Activated CD4-positive, alpha-beta T cell treated with anti-CD3 and anti-CD28 coated beads, Interleukin-2, amount 50 U/mL, for 4 hours (primary cell): ENCODE measurements at regions not wholly inside any gene's neighbourhood (a gene's known extent, or its start where the extent isn't known, plus 50 kb on each side); places are given as distances from the start of the nearest gene placed in this dataset.

ENCODE experiments used
- DNase-seq, 2 experiments: peaks; one replicate each; pipeline ENCODE4 v3.0.0-alpha.2; 2020

- no peak for DNase-seq
Measured at GRCh38 chr14:54177641-54178621, 218.9 kb upstream of the CDKN3 start.

- DNase-seq, result no peak
Measured at GRCh38 chr14:54182419-54183045, 214.3 kb upstream of the CDKN3 start.

GRCh38 chr14:54186821-54187763 is 209.7 kb upstream of the CDKN3 start:
- DNase-seq, result no peak

- no peak for DNase-seq
Measured at GRCh38 chr14:54188064-54188666, 208.6 kb upstream of the CDKN3 start.

- no peak for DNase-seq
Measured at GRCh38 chr14:54189333-54189732, 207.5 kb upstream of the CDKN3 start.

- no peak for DNase-seq
Measured at GRCh38 chr14:54189748-54190354, 207.0 kb upstream of the CDKN3 start.

GRCh38 chr14:54191846-54192245 is 205.0 kb upstream of the CDKN3 start:
- DNase-seq, result no peak

- DNase-seq, result no peak
Measured at GRCh38 chr14:54192610-54193009, 204.2 kb upstream of the CDKN3 start.

- no peak for DNase-seq
Measured at GRCh38 chr14:54193871-54194270, 202.9 kb upstream of the CDKN3 start.

- DNase-seq, result no peak
Measured at GRCh38 chr14:54194501-54194900, 202.3 kb upstream of the CDKN3 start.

GRCh38 chr14:54197369-54197768 is 199.4 kb upstream of the CDKN3 start:
- DNase-seq, result no peak

GRCh38 chr14:54200726-54201125 is 196.1 kb upstream of the CDKN3 start:
- no peak for DNase-seq

- DNase-seq, result no peak
Measured at GRCh38 chr14:54202288-54202687, 194.5 kb upstream of the CDKN3 start.

GRCh38 chr14:54206516-54206915 is 190.3 kb upstream of the CDKN3 start:
- no peak for DNase-seq

GRCh38 chr14:54207075-54207474 is 189.7 kb upstream of the CDKN3 start:
- DNase-seq, result no peak

- no peak for DNase-seq
Measured at GRCh38 chr14:54207476-54208462, 189.0 kb upstream of the CDKN3 start.

GRCh38 chr14:54208751-54209150 is 188.1 kb upstream of the CDKN3 start:
- no peak for DNase-seq

GRCh38 chr14:54209511-54210250 is 187.1 kb upstream of the CDKN3 start:
- DNase-seq, result no peak

GRCh38 chr14:54211551-54212308 is 185.1 kb upstream of the CDKN3 start:
- DNase-seq, result no peak
